ENCODE measurements at regions not wholly inside any gene's neighbourhood (a gene's known extent, or its start where the extent isn't known, plus 50 kb on each side); places are given as distances from the start of the nearest gene placed in this dataset.

DNA sequence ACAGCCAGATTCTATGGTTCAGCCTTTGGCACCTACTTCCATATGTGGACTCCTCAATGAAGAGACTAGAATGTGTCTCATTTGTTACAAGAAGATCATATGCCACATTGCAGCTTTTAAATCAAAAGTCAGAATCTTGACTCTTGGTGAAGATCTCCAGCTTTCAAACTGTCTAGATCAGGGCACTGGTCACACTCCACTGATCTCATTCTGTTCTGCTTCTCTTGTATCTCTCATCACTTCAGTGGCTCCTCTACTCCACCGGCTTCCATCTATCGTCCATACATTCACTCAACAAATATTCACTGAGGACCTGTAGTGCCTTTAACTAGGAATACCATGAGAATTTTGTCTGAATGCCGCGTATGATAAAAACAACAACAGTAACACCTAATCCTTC lies 203.3 kb upstream of the LPP start:
- peaks cover 0 to 2% (median 0%) of the 10 kb centered on the region in 3 donors for H3K27me3 Mint-ChIP-seq (ENCODE audit: low read depth in 3 of 3)
- no peaks in the 10 kb centered on the region for H3K36me3 ChIP-seq (replicated peaks in 1 of 2; ENCODE audit: control insufficient read depth in 1 of 2, insufficient read depth in 2 of 2, low read length in 2 of 2)
- H2AFZ ChIP-seq (ENCODE audit: insufficient read depth, low read depth, low read length, poor library complexity, severe bottlenecking): no peak overlapping the region
- intact Hi-C loops (cut with micrococcal nuclease): loop anchor here in 1 of 2 donors (10.0 kb wide), 1 partner anchor 206 kb away; the partner anchor contains the start of gene BCL6
- TF ChIP-seq, protein P1, sequence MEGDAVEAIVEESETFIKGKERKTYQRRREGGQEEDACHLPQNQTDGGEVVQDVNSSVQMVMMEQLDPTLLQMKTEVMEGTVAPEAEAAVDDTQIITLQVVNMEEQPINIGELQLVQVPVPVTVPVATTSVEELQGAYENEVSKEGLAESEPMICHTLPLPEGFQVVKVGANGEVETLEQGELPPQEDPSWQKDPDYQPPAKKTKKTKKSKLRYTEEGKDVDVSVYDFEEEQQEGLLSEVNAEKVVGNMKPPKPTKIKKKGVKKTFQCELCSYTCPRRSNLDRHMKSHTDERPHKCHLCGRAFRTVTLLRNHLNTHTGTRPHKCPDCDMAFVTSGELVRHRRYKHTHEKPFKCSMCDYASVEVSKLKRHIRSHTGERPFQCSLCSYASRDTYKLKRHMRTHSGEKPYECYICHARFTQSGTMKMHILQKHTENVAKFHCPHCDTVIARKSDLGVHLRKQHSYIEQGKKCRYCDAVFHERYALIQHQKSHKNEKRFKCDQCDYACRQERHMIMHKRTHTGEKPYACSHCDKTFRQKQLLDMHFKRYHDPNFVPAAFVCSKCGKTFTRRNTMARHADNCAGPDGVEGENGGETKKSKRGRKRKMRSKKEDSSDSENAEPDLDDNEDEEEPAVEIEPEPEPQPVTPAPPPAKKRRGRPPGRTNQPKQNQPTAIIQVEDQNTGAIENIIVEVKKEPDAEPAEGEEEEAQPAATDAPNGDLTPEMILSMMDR (IDR thresholded peaks at IDR 0.05): no peak
- H4K20me1 ChIP-seq (ENCODE audit: insufficient read depth, low read length): no peaks in the 10 kb centered on the region
- no peaks in the 10 kb centered on the region for H3K9me3 ChIP-seq (replicated peaks in 1 of 2; ENCODE audit: control insufficient read depth in 1 of 2, insufficient read depth in 1 of 2, low read length in 2 of 2)
- WGBS (ENCODE audit: insufficient coverage): 90% methylated on average over 4 of the region's 4 CpGs
- no peak overlapping the region for H3K4me2 ChIP-seq (replicated peaks; ENCODE audit: extremely low read depth, low read length, poor library complexity, severe bottlenecking)
- H3K27ac ChIP-seq (ENCODE audit: low read depth in 1 of 2, low read length in 2 of 2): no peak overlapping the region
- H3K27ac Mint-ChIP-seq: peak overlapping the region in 1 of 7 donors; percentile 26
- no peak for DNase-seq
- peaks cover 56 to 64% of the 10 kb centered on the region in 2 donors for H3K4me1 ChIP-seq (ENCODE audit: control insufficient read depth in 1 of 2, insufficient read depth in 2 of 2, low read length in 2 of 2)
- no peaks in the 10 kb centered on the region for H3K27me3 ChIP-seq (ENCODE audit: control insufficient read depth in 2 of 2, insufficient read depth in 2 of 2, low read length in 2 of 2)
- peaks cover 72% of the 10 kb centered on the region for H3K4me1 Mint-ChIP-seq
- peaks cover 0 to 3% (median 0%) of the 10 kb centered on the region in 7 donors for H3K9me3 Mint-ChIP-seq
- H3K9ac ChIP-seq (ENCODE audit: insufficient read depth, low read length, poor library complexity, severe bottlenecking): no peak overlapping the region
- no peak overlapping the region for H3K4me3 Mint-ChIP-seq
- H3K36me3 Mint-ChIP-seq: no peaks in the 10 kb centered on the region
- no peaks in the 10 kb centered on the region for H3K79me2 ChIP-seq (ENCODE audit: insufficient read depth, low read length)
- H3K4me3 ChIP-seq (replicated peaks in 1 of 3; ENCODE audit: low read depth in 2 of 3, low read length in 3 of 3): no peak overlapping the region

DNA sequence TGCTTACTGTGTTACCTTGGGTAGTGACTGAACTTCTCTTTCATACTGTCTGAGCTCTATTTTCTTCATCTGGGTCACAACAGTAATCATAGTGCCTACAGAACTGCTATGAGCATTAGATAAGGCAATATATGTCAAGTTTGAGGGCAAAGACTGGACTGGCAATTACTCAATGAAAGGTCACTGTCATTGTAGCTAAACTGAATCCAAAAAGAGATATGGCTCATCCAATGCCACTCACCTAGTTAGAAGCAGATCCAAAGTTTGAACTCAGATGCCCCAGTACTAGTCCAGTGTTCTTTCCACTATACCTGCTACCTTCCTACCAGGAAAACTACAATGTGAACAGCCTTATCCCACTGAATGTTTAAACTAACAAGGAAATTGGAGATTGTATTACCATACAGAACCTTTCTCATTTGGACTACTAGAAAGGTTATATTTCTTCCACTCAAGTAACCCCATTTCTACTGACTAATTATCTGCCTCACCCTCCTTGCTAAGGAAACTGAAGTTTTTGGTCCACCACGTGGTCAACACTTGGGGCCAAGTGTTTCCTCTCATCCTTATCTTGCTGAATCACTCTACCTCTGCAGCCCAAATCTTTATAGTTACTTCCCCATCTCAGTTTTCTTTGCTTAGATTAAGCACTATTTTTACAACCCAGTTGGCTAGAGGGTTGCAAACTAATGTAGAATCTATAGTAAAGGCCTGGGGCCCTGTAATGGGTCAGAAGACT lies 202.3 kb upstream of the LPP start:
- Mint-ChIP-seq H3K4me1 (peaks cover 74% of the 10 kb centered on the region), H3K4me3 (peak overlapping the region in 1 of 2 donors; percentile 62), H3K27me3 (ENCODE audit: low read depth in 3 of 3) (peaks cover 0 to 2% (median 0%) of the 10 kb centered on the region in 3 donors), H3K27ac (peak overlapping the region; percentile 64 to 89 (median 82)), H3K9me3 (peaks cover 0 to 3% (median 0%) of the 10 kb centered on the region in 7 donors), H3K36me3 (peaks cover 0 to 2% of the 10 kb centered on the region in 2 donors)
- TF ChIP-seq, protein P1 (IDR thresholded peaks at IDR 0.05): no peak
- Histone ChIP-seq H2AFZ (ENCODE audit: insufficient read depth, low read depth, low read length, poor library complexity, severe bottlenecking) (no peak overlapping the region), H3K27me3 (ENCODE audit: control insufficient read depth in 2 of 2, insufficient read depth in 2 of 2, low read length in 2 of 2) (no peaks in the 10 kb centered on the region), H3K4me1 (ENCODE audit: control insufficient read depth in 1 of 2, insufficient read depth in 2 of 2, low read length in 2 of 2) (peaks cover 65 to 68% of the 10 kb centered on the region in 2 donors), H4K20me1 (ENCODE audit: insufficient read depth, low read length) (no peaks in the 10 kb centered on the region), H3K27ac (ENCODE audit: low read depth in 1 of 2, low read length in 2 of 2) (peak overlapping the region in 1 of 2 donors; percentile 64), H3K4me2 (replicated peaks; ENCODE audit: extremely low read depth, low read length, poor library complexity, severe bottlenecking) (peak overlapping the region; percentile 45), H3K4me3 (replicated peaks in 1 of 3; ENCODE audit: low read depth in 2 of 3, low read length in 3 of 3) (peak overlapping the region in 1 of 3 experiments; percentile 29), H3K9me3 (replicated peaks in 1 of 2; ENCODE audit: control insufficient read depth in 1 of 2, insufficient read depth in 1 of 2, low read length in 2 of 2) (no peaks in the 10 kb centered on the region), H3K36me3 (replicated peaks in 1 of 2; ENCODE audit: control insufficient read depth in 1 of 2, insufficient read depth in 2 of 2, low read length in 2 of 2) (no peaks in the 10 kb centered on the region), H3K79me2 (ENCODE audit: insufficient read depth, low read length) (no peaks in the 10 kb centered on the region), H3K9ac (ENCODE audit: insufficient read depth, low read length, poor library complexity, severe bottlenecking) (no peak overlapping the region)
- 0% methylated on average over 1 of the region's 1 CpG for WGBS (ENCODE audit: insufficient coverage)
- intact Hi-C loops (cut with micrococcal nuclease): loop anchor here in 1 of 2 donors (10.0 kb wide), 1 partner anchor 207 kb away; the partner anchor contains the start of gene BCL6
- peak; percentile 66 to 76 (median 76) for DNase-seq

Measured in CD14-positive monocyte (primary cell).